Muscle layer of duodenum (tissue), 2 donors: ENCODE measurements at regions not wholly inside any gene's neighbourhood (a gene's known extent, or its start where the extent isn't known, plus 50 kb on each side); places are given as distances from the start of the nearest gene placed in this dataset.

Source experiments
- H3K27ac ChIP-seq: one replicate; pipeline ENCODE4 v1.7.0; 2013; ENCODE audit warnings: mild to moderate bottlenecking, low read length
- H3K27me3 ChIP-seq: one replicate; pipeline ENCODE4 v1.7.0; 2013; ENCODE audit warnings: low read depth, mild to moderate bottlenecking, control low read depth, low read length
- H3K36me3 ChIP-seq, 2 donors: one replicate each; pipeline ENCODE4 v1.7.0; 2013; ENCODE audit warnings: low read length in 2 of 2, control low read depth in 1 of 2, mild to moderate bottlenecking in 1 of 2; ENCODE audit not compliant: insufficient read depth in 2 of 2, control insufficient read depth in 1 of 2
- H3K4me1 ChIP-seq, 2 donors: one replicate each; pipeline ENCODE4 v1.7.0; 2013; ENCODE audit warnings: low read length in 2 of 2, mild to moderate bottlenecking in 2 of 2, control low read depth in 1 of 2, moderate library complexity in 1 of 2; ENCODE audit not compliant: insufficient read depth in 2 of 2, control insufficient read depth in 1 of 2
- H3K4me3 ChIP-seq, 2 donors: one replicate each; pipeline ENCODE4 v1.7.0; 2013; ENCODE audit warnings: low read length in 2 of 2, low read depth in 1 of 2, mild to moderate bottlenecking in 1 of 2
- H3K9me3 ChIP-seq, 2 donors: one replicate each; pipeline ENCODE4 v1.7.0; 2013; ENCODE audit warnings: low read length in 2 of 2, control low read depth in 1 of 2, mild to moderate bottlenecking in 1 of 2; ENCODE audit not compliant: control insufficient read depth in 1 of 2
- donor health status: healthy.

GRCh38 chr2:120552800-120553481, 182.7 kb upstream of the GLI2 start:
- Histone ChIP-seq H3K27ac (no peak overlapping the region), H3K27me3 (no peaks in the 10 kb centered on the region), H3K36me3 (no peaks in the 10 kb centered on the region), H3K4me3 (no peak overlapping the region), H3K4me1 (peaks cover 0 to 17% of the 10 kb centered on the region in 2 donors), H3K9me3 (no peaks in the 10 kb centered on the region)

- no peaks in the 10 kb centered on the region for H3K9me3 ChIP-seq
- no peak overlapping the region for H3K4me3 ChIP-seq
- H3K36me3 ChIP-seq: no peaks in the 10 kb centered on the region
- peaks cover 0 to 17% of the 10 kb centered on the region in 2 donors for H3K4me1 ChIP-seq
- H3K27me3 ChIP-seq: no peaks in the 10 kb centered on the region
- no peak overlapping the region for H3K27ac ChIP-seq
Observed at GRCh38 chr2:120554625-120555032, 181.0 kb upstream of the GLI2 start.

GRCh38 chr2:120555092-120555491, 180.6 kb upstream of the GLI2 start:
- H3K4me3 ChIP-seq: no peak overlapping the region
- H3K9me3 ChIP-seq: no peaks in the 10 kb centered on the region
- peaks cover 0 to 17% of the 10 kb centered on the region in 2 donors for H3K4me1 ChIP-seq
- H3K27me3 ChIP-seq: no peaks in the 10 kb centered on the region
- H3K36me3 ChIP-seq: no peaks in the 10 kb centered on the region
- H3K27ac ChIP-seq: no peak overlapping the region

GRCh38 chr2:120556911-120557310, 178.8 kb upstream of the GLI2 start:
- Histone ChIP-seq H3K4me1 (peaks cover 0 to 13% of the 10 kb centered on the region in 2 donors), H3K4me3 (no peak overlapping the region), H3K9me3 (no peaks in the 10 kb centered on the region), H3K36me3 (no peaks in the 10 kb centered on the region), H3K27me3 (no peaks in the 10 kb centered on the region), H3K27ac (no peak overlapping the region)

GRCh38 chr2:120558847-120559246, 176.8 kb upstream of the GLI2 start:
- no peaks in the 10 kb centered on the region for H3K9me3 ChIP-seq
- no peak overlapping the region for H3K27ac ChIP-seq
- H3K27me3 ChIP-seq: no peaks in the 10 kb centered on the region
- H3K4me1 ChIP-seq: no peaks in the 10 kb centered on the region
- no peaks in the 10 kb centered on the region for H3K36me3 ChIP-seq
- no peak overlapping the region for H3K4me3 ChIP-seq

- no peaks in the 10 kb centered on the region for H3K9me3 ChIP-seq
- H3K4me3 ChIP-seq: no peak overlapping the region
- no peaks in the 10 kb centered on the region for H3K4me1 ChIP-seq
- H3K27ac ChIP-seq: no peak overlapping the region
- H3K27me3 ChIP-seq: no peaks in the 10 kb centered on the region
- H3K36me3 ChIP-seq: no peaks in the 10 kb centered on the region
Observed at GRCh38 chr2:120559401-120559800, 176.3 kb upstream of the GLI2 start.

GRCh38 chr2:120560330-120560729, 175.3 kb upstream of the GLI2 start:
- H3K9me3 ChIP-seq: no peaks in the 10 kb centered on the region
- no peaks in the 10 kb centered on the region for H3K27me3 ChIP-seq
- H3K27ac ChIP-seq: no peak overlapping the region
- H3K36me3 ChIP-seq: no peaks in the 10 kb centered on the region
- no peak overlapping the region for H3K4me3 ChIP-seq
- no peaks in the 10 kb centered on the region for H3K4me1 ChIP-seq

- Histone ChIP-seq H3K27me3 (no peaks in the 10 kb centered on the region), H3K4me1 (no peaks in the 10 kb centered on the region), H3K36me3 (no peaks in the 10 kb centered on the region), H3K27ac (no peak overlapping the region), H3K4me3 (no peak overlapping the region), H3K9me3 (no peaks in the 10 kb centered on the region)
Observed at GRCh38 chr2:120561379-120562035, 174.2 kb upstream of the GLI2 start.

- H3K4me1 ChIP-seq: no peaks in the 10 kb centered on the region
- no peak overlapping the region for H3K4me3 ChIP-seq
Observed at GRCh38 chr2:120562218-120563005, 173.3 kb upstream of the GLI2 start.

GRCh38 chr2:120563616-120564015, 172.1 kb upstream of the GLI2 start:
- no peaks in the 10 kb centered on the region for H3K9me3 ChIP-seq
- H3K4me1 ChIP-seq: no peaks in the 10 kb centered on the region
- no peaks in the 10 kb centered on the region for H3K36me3 ChIP-seq
- no peak overlapping the region for H3K4me3 ChIP-seq
- no peak overlapping the region for H3K27ac ChIP-seq
- no peaks in the 10 kb centered on the region for H3K27me3 ChIP-seq

More at GRCh38 chr2:120562218-120563005, 173.3 kb upstream of the GLI2 start:
- Histone ChIP-seq H3K27ac (no peak overlapping the region), H3K27me3 (no peaks in the 10 kb centered on the region), H3K36me3 (no peaks in the 10 kb centered on the region), H3K9me3 (no peaks in the 10 kb centered on the region)

- H3K4me3 ChIP-seq: no peak overlapping the region
- H3K27ac ChIP-seq: no peak overlapping the region
- no peaks in the 10 kb centered on the region for H3K27me3 ChIP-seq
- H3K9me3 ChIP-seq: no peaks in the 10 kb centered on the region
- no peaks in the 10 kb centered on the region for H3K4me1 ChIP-seq
- H3K36me3 ChIP-seq: no peaks in the 10 kb centered on the region
Observed at GRCh38 chr2:120564213-120565094, 171.2 kb upstream of the GLI2 start.
